ENCODE measurements at regions not wholly inside any gene's neighbourhood (a gene's known extent, or its start where the extent isn't known, plus 50 kb on each side); places are given as distances from the start of the nearest gene placed in this dataset.
"Not testable (repeated sequence)": the region's sequence is repeated elsewhere in the genome, so short reads cannot be mapped to it uniquely, and the experiment has no call there.

DNA sequence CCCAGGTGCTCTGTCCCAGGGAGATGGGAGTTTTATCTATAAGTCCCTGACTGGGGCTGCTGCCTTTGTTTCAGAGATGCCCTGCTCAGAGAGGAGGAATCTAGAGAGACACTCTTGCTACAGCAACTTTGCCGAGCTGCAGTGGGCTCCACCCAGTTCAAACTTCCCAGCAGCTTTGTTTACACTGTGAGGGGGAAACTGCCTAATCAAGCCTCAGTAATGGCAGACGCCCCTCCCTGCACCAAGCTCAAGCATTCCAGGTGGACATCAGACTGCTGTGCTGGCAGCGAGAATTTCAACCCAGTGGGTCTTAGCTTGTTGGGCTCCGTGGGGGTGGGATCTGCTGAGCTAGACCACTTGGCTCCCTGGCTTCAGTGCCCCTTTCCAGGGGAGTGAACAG is 50.2 kb upstream of the RASA1 start:
- not testable (repeated sequence) for DNase-seq

Measured in SHP77 treated with DMSO at 0.1 percent for 48 hours (cell line).